Endodermal cell (in vitro differentiated cells): ENCODE measurements at regions not wholly inside any gene's neighbourhood (a gene's known extent, or its start where the extent isn't known, plus 50 kb on each side); places are given as distances from the start of the nearest gene placed in this dataset.
"Not testable (repeated sequence)": the region's sequence is repeated elsewhere in the genome, so short reads cannot be mapped to it uniquely, and the experiment has no call there.

Source experiments
- DNase-seq: peaks from one replicate; pipeline ENCODE4 v3.0.0-alpha.2; 2017
- H3K27ac ChIP-seq: 2 replicates; pipeline ENCODE4 v1.5.1; 2013; ENCODE audit warnings: mild to moderate bottlenecking, low read depth, low read length, moderate library complexity
- H3K27me3 ChIP-seq: 2 replicates; pipeline ENCODE4 v1.6.1; 2013; ENCODE audit warnings: mild to moderate bottlenecking, low read length, moderate library complexity; ENCODE audit not compliant: insufficient read depth, control insufficient read depth, poor library complexity, severe bottlenecking
- H3K36me3 ChIP-seq: 2 replicates; pipeline ENCODE4 v1.7.0; 2013; ENCODE audit warnings: mild to moderate bottlenecking, low read length, moderate library complexity; ENCODE audit not compliant: control insufficient read depth, insufficient read depth
- H3K4me1 ChIP-seq: one replicate; pipeline ENCODE4 v1.7.0; 2013; ENCODE audit warnings: low read length; ENCODE audit not compliant: control insufficient read depth, insufficient read depth
- H3K4me3 ChIP-seq: 2 replicates; pipeline ENCODE4 v1.5.1; 2013; ENCODE audit warnings: mild to moderate bottlenecking, low read length, moderate library complexity
- H3K9ac ChIP-seq: 2 replicates; pipeline ENCODE4 v1.6.1; 2013; ENCODE audit warnings: mild to moderate bottlenecking, low read length, moderate library complexity; ENCODE audit not compliant: poor library complexity, severe bottlenecking; ENCODE audit errors: extremely low read depth
- H3K9me3 ChIP-seq: 2 replicates; pipeline ENCODE4 v1.6.1; 2013; ENCODE audit warnings: mild to moderate bottlenecking, low read length, moderate library complexity; ENCODE audit not compliant: control insufficient read depth
- H3K27ac Mint-ChIP-seq: 2 replicates; pipeline ENCODE4 v1.8.0; 2020; ENCODE audit warnings: mixed read lengths
- H3K27me3 Mint-ChIP-seq: 2 replicates; pipeline ENCODE4 v1.8.0; 2021; ENCODE audit warnings: mild to moderate bottlenecking, mixed read lengths; ENCODE audit not compliant: insufficient read depth
- H3K36me3 Mint-ChIP-seq: 2 replicates; pipeline ENCODE4 v1.8.0; 2020; ENCODE audit warnings: low read depth, mixed read lengths
- H3K4me1 Mint-ChIP-seq: 2 replicates; pipeline ENCODE4 v1.8.0; 2020; ENCODE audit warnings: mixed read lengths
- H3K4me3 Mint-ChIP-seq: 2 replicates; pipeline ENCODE4 v1.8.0; 2020; ENCODE audit warnings: mild to moderate bottlenecking, moderate library complexity, mixed read lengths
- H3K9me3 Mint-ChIP-seq: 2 replicates; pipeline ENCODE4 v1.8.0; 2020; ENCODE audit warnings: mild to moderate bottlenecking, mixed read lengths
- CTCF ChIP-seq: fragments of 200-600 bp; sonication (generic); conservative IDR thresholded peaks from 2 replicates; pipeline ENCODE4 v1.5.0; 2021; ENCODE audit warnings: antibody characterized with exemption, mild to moderate bottlenecking
- WGBS, 2 experiments: methylation state at CpG; one replicate each; pipeline versions ENCODE4 v1.1.5 to v1.1.7; 2013; ENCODE audit warnings: missing lambda C conversion rate in 2 of 2, mixed read lengths in 1 of 2; ENCODE audit not compliant: insufficient coverage in 1 of 2, insufficient read length in 1 of 2; 5-methylcytosine and 5-hydroxymethylcytosine counted together

DNA sequence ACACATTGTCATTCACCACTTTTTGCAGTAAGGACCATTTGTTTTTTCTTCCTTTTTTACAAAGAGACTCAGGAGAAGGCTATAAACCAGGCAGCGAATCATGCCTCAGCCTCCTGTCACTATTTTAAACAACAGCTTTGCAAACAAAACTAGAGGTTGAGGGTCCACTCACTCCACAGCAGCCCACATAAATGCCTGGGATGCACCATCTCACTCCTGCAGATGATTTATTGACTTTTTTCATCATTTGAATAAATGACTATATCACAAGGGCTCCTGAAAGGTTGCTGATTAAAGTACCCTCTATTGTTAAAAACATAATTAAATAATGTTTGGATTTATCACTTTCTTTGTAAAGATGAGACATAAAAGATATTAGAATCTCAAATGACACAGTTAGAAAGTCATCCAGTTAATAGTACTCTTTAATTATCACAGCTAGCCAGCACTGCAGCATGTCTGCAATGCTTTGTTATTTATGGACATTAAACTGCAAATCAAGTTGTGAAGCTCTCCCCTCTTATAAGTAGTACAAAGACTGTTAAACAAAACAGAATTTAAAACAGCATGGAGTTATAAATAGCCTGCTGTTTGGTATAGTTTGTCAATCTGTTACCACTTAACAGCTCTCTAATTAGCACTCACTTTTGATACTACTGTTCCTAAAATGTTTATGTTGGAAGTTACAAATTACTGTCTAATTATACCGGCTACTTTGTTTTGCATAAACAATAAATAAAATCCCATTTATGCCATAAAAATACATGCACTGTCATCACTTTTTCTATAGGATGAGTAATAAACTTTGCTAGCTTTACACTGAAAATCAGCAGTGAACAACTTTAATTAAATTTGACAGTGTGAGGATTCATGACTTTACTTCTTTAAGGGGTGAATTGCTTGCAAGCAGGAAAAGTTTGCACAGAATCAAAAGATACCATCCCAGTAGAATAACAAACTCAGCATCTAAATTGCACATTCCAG lies 853.2 kb downstream of the UQCRFS1 start:
- no peak overlapping the region for H3K4me3 Mint-ChIP-seq
- H3K9me3 Mint-ChIP-seq, result peaks cover 3% of the 10 kb centered on the region
- Histone ChIP-seq H3K27ac (no peak overlapping the region), H3K4me1 (no peaks in the 10 kb centered on the region), H3K9ac (no peak overlapping the region), H3K36me3 (no peaks in the 10 kb centered on the region), H3K9me3 (no peaks in the 10 kb centered on the region), H3K27me3 (no peaks in the 10 kb centered on the region), H3K4me3 (no peak overlapping the region)
- DNase-seq, result no peak
- no peaks in the 10 kb centered on the region for H3K36me3 Mint-ChIP-seq
- no peak overlapping the region for H3K27ac Mint-ChIP-seq
- no peak for TF ChIP-seq CTCF
- no peaks in the 10 kb centered on the region for H3K27me3 Mint-ChIP-seq
- 78 to 87% methylated on average over 2 of the region's 2 CpGs for WGBS, 2 experiments
- H3K4me1 Mint-ChIP-seq, result peaks cover 6% of the 10 kb centered on the region

DNA sequence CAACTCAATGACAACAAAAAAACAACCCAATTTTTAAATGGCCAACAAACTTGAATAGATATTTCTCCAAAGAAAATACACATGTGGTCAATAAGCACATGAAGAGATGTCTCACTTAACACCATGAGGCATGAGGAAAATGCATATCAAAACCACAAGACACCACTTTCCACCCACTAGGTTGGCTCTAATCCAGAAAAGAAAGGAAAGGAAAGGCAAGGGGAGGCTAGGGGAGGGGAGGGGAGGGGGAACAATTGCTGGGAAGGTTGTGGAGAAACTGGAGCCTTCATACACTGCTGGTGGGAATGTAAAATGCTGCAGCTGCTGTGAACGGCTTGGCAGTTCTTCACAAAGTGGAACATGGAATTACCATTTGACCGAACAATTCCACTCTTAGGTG lies 854.3 kb downstream of the UQCRFS1 start:
- no peak overlapping the region for H3K27ac ChIP-seq
- H3K27me3 ChIP-seq, result no peaks in the 10 kb centered on the region
- H3K4me3 Mint-ChIP-seq, result no peak overlapping the region
- no peaks in the 10 kb centered on the region for H3K36me3 Mint-ChIP-seq
- H3K9me3 Mint-ChIP-seq, result peaks cover 6% of the 10 kb centered on the region
- no peak overlapping the region for H3K9ac ChIP-seq
- H3K27ac Mint-ChIP-seq, result no peak overlapping the region
- no peaks in the 10 kb centered on the region for H3K9me3 ChIP-seq
- no peak for TF ChIP-seq CTCF
- no peaks in the 10 kb centered on the region for H3K4me1 ChIP-seq
- peaks cover 6% of the 10 kb centered on the region for H3K4me1 Mint-ChIP-seq
- no peak for DNase-seq
- H3K36me3 ChIP-seq, result no peaks in the 10 kb centered on the region
- H3K4me3 ChIP-seq, result no peak overlapping the region
- no peaks in the 10 kb centered on the region for H3K27me3 Mint-ChIP-seq
- WGBS, 2 experiments, result 48 to 77% methylated on average over 2 of the region's 2 CpGs

- Histone ChIP-seq H3K27me3 (no peaks in the 10 kb centered on the region), H3K36me3 (no peaks in the 10 kb centered on the region), H3K27ac (no peak overlapping the region), H3K4me3 (no peak overlapping the region), H3K9ac (no peak overlapping the region), H3K4me1 (no peaks in the 10 kb centered on the region), H3K9me3 (no peaks in the 10 kb centered on the region)
- Mint-ChIP-seq H3K27ac (no peak overlapping the region), H3K4me1 (no peaks in the 10 kb centered on the region), H3K36me3 (no peaks in the 10 kb centered on the region), H3K27me3 (no peaks in the 10 kb centered on the region), H3K9me3 (peaks cover 6% of the 10 kb centered on the region), H3K4me3 (no peak overlapping the region)
- 86 to 100% methylated on average over 1 to 3 of the region's 3 CpGs for WGBS, 2 experiments
- no peak for TF ChIP-seq CTCF
- DNase-seq, result no peak
Measured at GRCh38 chr19:28351761-28352160, 861.2 kb downstream of the UQCRFS1 start.

- not testable (repeated sequence) for H3K27ac ChIP-seq, H3K4me3 ChIP-seq, H3K9ac ChIP-seq, H3K27ac Mint-ChIP-seq, H3K9me3 ChIP-seq, H3K27me3 Mint-ChIP-seq, H3K9me3 Mint-ChIP-seq, H3K27me3 ChIP-seq, H3K4me3 Mint-ChIP-seq, H3K4me1 Mint-ChIP-seq, H3K36me3 ChIP-seq, H3K36me3 Mint-ChIP-seq, DNase-seq, H3K4me1 ChIP-seq
- 96 to 100% methylated on average over 3 to 6 of the region's 6 CpGs for whole genome bisulfite sequencing, 2 experiments
Measured at GRCh38 chr19:28351321-28351720, 861.6 kb downstream of the UQCRFS1 start.
